GM18505 (cell line): ENCODE measurements at regions not wholly inside any gene's neighbourhood (a gene's known extent, or its start where the extent isn't known, plus 50 kb on each side); places are given as distances from the start of the nearest gene placed in this dataset.

Experiments used
- ATAC-seq: cut with Tn5 transposase; IDR thresholded peaks from one replicate; pipeline ENCODE4 v1.9.1; 2021; ENCODE audit not compliant: unreplicated experiment
- POLR2A ChIP-seq: IDR thresholded peaks from 4 replicates; pipeline ENCODE4 v1.6.1; 2011; ENCODE audit warnings: borderline replicate concordance; ENCODE audit not compliant: insufficient read depth, insufficient read length; ENCODE audit errors: extremely low read depth

GRCh38 chr2:8160959-8161358, 520.9 kb upstream of the ID2 start:
- no peak for TF ChIP-seq POLR2A
- no peak for ATAC-seq

GRCh38 chr2:8162552-8162951, 519.3 kb upstream of the ID2 start:
- no peak for TF ChIP-seq POLR2A
- ATAC-seq = no peak

GRCh38 chr2:8165550-8165949, 516.3 kb upstream of the ID2 start:
- TF ChIP-seq POLR2A = no peak
- ATAC-seq = no peak

- no peak for ATAC-seq
Observed at GRCh38 chr2:8168022-8168717, 513.7 kb upstream of the ID2 start.

GRCh38 chr2:8168876-8169424, 512.9 kb upstream of the ID2 start:
- no peak for TF ChIP-seq POLR2A
- ATAC-seq = no peak

More at GRCh38 chr2:8168022-8168717, 513.7 kb upstream of the ID2 start:
- TF ChIP-seq POLR2A = no peak

GRCh38 chr2:8169443-8169842, 512.4 kb upstream of the ID2 start:
- TF ChIP-seq POLR2A = no peak
- no peak for ATAC-seq

- ATAC-seq = no peak
- no peak for TF ChIP-seq POLR2A
Observed at GRCh38 chr2:8170552-8171327, 511.1 kb upstream of the ID2 start.

GRCh38 chr2:8171608-8172007, 510.2 kb upstream of the ID2 start:
- no peak for TF ChIP-seq POLR2A
- ATAC-seq = no peak

- no peak for ATAC-seq
- no peak for TF ChIP-seq POLR2A
Observed at GRCh38 chr2:8172661-8173060, 509.2 kb upstream of the ID2 start.

GRCh38 chr2:8174641-8175257, 507.1 kb upstream of the ID2 start:
- ATAC-seq = no peak
- TF ChIP-seq POLR2A = no peak

GRCh38 chr2:8176887-8177286, 505.0 kb upstream of the ID2 start:
- no peak for ATAC-seq
- TF ChIP-seq POLR2A = no peak

- ATAC-seq = no peak
- no peak for TF ChIP-seq POLR2A
Observed at GRCh38 chr2:8177566-8177965, 504.3 kb upstream of the ID2 start.

- no peak for TF ChIP-seq POLR2A
- no peak for ATAC-seq
Observed at GRCh38 chr2:8178911-8179310, 502.9 kb upstream of the ID2 start.
